ENCODE measurements at regions not wholly inside any gene's neighbourhood (a gene's known extent, or its start where the extent isn't known, plus 50 kb on each side); places are given as distances from the start of the nearest gene placed in this dataset.

GRCh38 chr13:74009100-74009668 is 125.0 kb downstream of the KLF12 start:
- no peak for TF ChIP-seq CTCF (conservative IDR thresholded peaks at IDR 0.05; ENCODE audit: low read depth, low read length)
- no peak for TF ChIP-seq EZH2phosphoT487 (IDR thresholded peaks at IDR 0.05; ENCODE audit: borderline replicate concordance, low read length)
- TF ChIP-seq EZH2 (IDR thresholded peaks at IDR 0.05; ENCODE audit: low read length, unreplicated experiment): no peak

Data from PC-3 (cell line).